ENCODE measurements at regions not wholly inside any gene's neighbourhood (a gene's known extent, or its start where the extent isn't known, plus 50 kb on each side); places are given as distances from the start of the nearest gene placed in this dataset.

- peak; percentile 43; the same call in 1 of the 2 replicates for TF ChIP-seq SALL1 (CRISPR knock-in tag; IDR thresholded peaks at IDR 0.05)
- no peak for TF ChIP-seq FIP1L1 (IDR thresholded peaks at IDR 0.05; ENCODE audit: borderline replicate concordance, insufficient read depth, low read depth, low read length)
- 0 out of 2 replicates have a peak, but pooled peaks have one; percentile 28 for TF ChIP-seq MAFF (IDR thresholded peaks at IDR 0.05; ENCODE audit: low read depth, low read length)
- no peak for TF ChIP-seq ZNF317 (CRISPR knock-in tag; IDR thresholded peaks at IDR 0.05)
- no peak for TF ChIP-seq DNMT3B (CRISPR knock-in tag; conservative IDR thresholded peaks at IDR 0.05)
- no peak for TF ChIP-seq LCORL (IDR thresholded peaks at IDR 0.05)
- 0 out of 2 replicates have a peak, but pooled peaks have one; percentile 50 for TF ChIP-seq LCORL (CRISPR knock-in tag; IDR thresholded peaks at IDR 0.05)
- no peak for TF ChIP-seq DMAP1 (CRISPR knock-in tag; IDR thresholded peaks at IDR 0.05)
- TF ChIP-seq NFIC (IDR thresholded peaks at IDR 0.05; ENCODE audit: low read length), result peak; percentile 42
- 0 out of 4 replicates have a peak, but pooled peaks of 1 of the 2 experiments have one; percentile 16 for TF ChIP-seq MAFK (conservative IDR thresholded peaks at IDR 0.05 in 1 of 2, IDR thresholded peaks at IDR 0.05 in 1 of 2; ENCODE audit: low read length in 2 of 2)
- TF ChIP-seq ARID5B (CRISPR knock-in tag; IDR thresholded peaks at IDR 0.05), result peak; percentile 40; the same call in 1 of the 2 replicates
- 0 out of 2 replicates have a peak, but pooled peaks have one; percentile 10 for TF ChIP-seq PATZ1 (CRISPR knock-in tag; IDR thresholded peaks at IDR 0.05)
- TF ChIP-seq FOXP4 (CRISPR knock-in tag; IDR thresholded peaks at IDR 0.05), result peak; percentile 23; the same call in 1 of the 2 replicates
- TF ChIP-seq RXRB (CRISPR knock-in tag; IDR thresholded peaks at IDR 0.05; ENCODE audit: borderline replicate concordance), result 0 out of 2 replicates have a peak, but pooled peaks have one; percentile 8
- peak; percentile 41; the same call in 1 of the 2 replicates for TF ChIP-seq ZNF644 (CRISPR knock-in tag; IDR thresholded peaks at IDR 0.05; ENCODE audit: low read depth)
- peak; percentile 41; the same call in 1 of the 2 replicates for TF ChIP-seq ZSCAN5A (CRISPR knock-in tag; IDR thresholded peaks at IDR 0.05; ENCODE audit: borderline replicate concordance)
- 0 out of 2 replicates have a peak, but pooled peaks have one; percentile 12 for TF ChIP-seq SOX5 (CRISPR knock-in tag; IDR thresholded peaks at IDR 0.05; ENCODE audit: borderline replicate concordance)
- peak; percentile 43; the same call in 1 of the 2 replicates for TF ChIP-seq SMYD3 (CRISPR knock-in tag; IDR thresholded peaks at IDR 0.05)
- no peak for TF ChIP-seq ZZZ3 (CRISPR knock-in tag; IDR thresholded peaks at IDR 0.05; ENCODE audit: borderline replicate concordance)
- 0 out of 2 replicates have a peak, but pooled peaks have one; percentile 4 for TF ChIP-seq RCOR2 (CRISPR knock-in tag; IDR thresholded peaks at IDR 0.05)
Measured at GRCh38 chr2:102082571-102083392, 59.8 kb upstream of the IL1R1 start (continued).

Measured in HepG2 (cell line).